ENCODE measurements at regions not wholly inside any gene's neighbourhood (a gene's known extent, or its start where the extent isn't known, plus 50 kb on each side); places are given as distances from the start of the nearest gene placed in this dataset.

GRCh38 chr4:163419074-163419473 lies 54.5 kb downstream of the TKTL2 start:
- no peak for TF ChIP-seq CTCF (IDR thresholded peaks at IDR 0.05; ENCODE audit: unreplicated experiment in 3 of 3)
- Mint-ChIP-seq H3K4me1 (no peaks in the 10 kb centered on the region), H3K27ac (no peak overlapping the region), H3K27me3 (ENCODE audit: low read depth) (no peaks in the 10 kb centered on the region), H3K4me3 (no peak overlapping the region), H3K36me3 (ENCODE audit: low read depth) (no peaks in the 10 kb centered on the region), H3K9me3 (no peaks in the 10 kb centered on the region)

- Mint-ChIP-seq H3K36me3 (ENCODE audit: low read depth) (no peaks in the 10 kb centered on the region), H3K9me3 (peaks cover 3% of the 10 kb centered on the region), H3K4me3 (no peak overlapping the region), H3K27me3 (ENCODE audit: low read depth) (no peaks in the 10 kb centered on the region), H3K27ac (no peak overlapping the region), H3K4me1 (no peaks in the 10 kb centered on the region)
- no peak for TF ChIP-seq CTCF (IDR thresholded peaks at IDR 0.05; ENCODE audit: unreplicated experiment in 3 of 3)
These were observed 57.9 kb downstream of the TKTL2 start for GRCh38 chr4:163415668-163416067.

GRCh38 chr4:163414275-163414674 lies 59.3 kb downstream of the TKTL2 start:
- H3K27ac Mint-ChIP-seq, result no peak overlapping the region
- H3K27me3 Mint-ChIP-seq (ENCODE audit: low read depth), result no peaks in the 10 kb centered on the region
- H3K9me3 Mint-ChIP-seq, result peaks cover 3% of the 10 kb centered on the region
- no peaks in the 10 kb centered on the region for H3K36me3 Mint-ChIP-seq (ENCODE audit: low read depth)
- H3K4me1 Mint-ChIP-seq, result no peaks in the 10 kb centered on the region
- no peak overlapping the region for H3K4me3 Mint-ChIP-seq
- TF ChIP-seq CTCF (IDR thresholded peaks at IDR 0.05; ENCODE audit: unreplicated experiment in 3 of 3), result no peak

GRCh38 chr4:163404580-163404979 lies 60.9 kb downstream of the NPY5R start:
- Mint-ChIP-seq H3K4me1 (no peaks in the 10 kb centered on the region), H3K9me3 (peaks cover 3% of the 10 kb centered on the region), H3K27me3 (ENCODE audit: low read depth) (peaks cover under 1% of the 10 kb centered on the region), H3K27ac (peak overlapping the region; percentile 82 to 92 (median 90)), H3K36me3 (ENCODE audit: low read depth) (no peaks in the 10 kb centered on the region), H3K4me3 (peak overlapping the region; percentile 7 to 72 (median 68))
- no peak for TF ChIP-seq CTCF (IDR thresholded peaks at IDR 0.05; ENCODE audit: unreplicated experiment in 3 of 3)

- H3K9me3 Mint-ChIP-seq, result peaks cover 3% of the 10 kb centered on the region
- peaks cover 3% of the 10 kb centered on the region for H3K27me3 Mint-ChIP-seq (ENCODE audit: low read depth)
- peak overlapping the region; percentile 82 to 92 (median 90) for H3K27ac Mint-ChIP-seq
- H3K36me3 Mint-ChIP-seq (ENCODE audit: low read depth), result no peaks in the 10 kb centered on the region
- peak overlapping the region in 2 of 3 experiments; percentile 68 to 72 for H3K4me3 Mint-ChIP-seq
- H3K4me1 Mint-ChIP-seq, result no peaks in the 10 kb centered on the region
- TF ChIP-seq CTCF (IDR thresholded peaks at IDR 0.05; ENCODE audit: unreplicated experiment in 3 of 3), result no peak
These were observed 60.4 kb downstream of the NPY5R start for GRCh38 chr4:163404080-163404479.

Data from nephron (organoid).